Small intestine (tissue), 7 donors: ENCODE measurements at regions not wholly inside any gene's neighbourhood (a gene's known extent, or its start where the extent isn't known, plus 50 kb on each side); places are given as distances from the start of the nearest gene placed in this dataset.

Experiments used
- DNase-seq, 2 donors: peaks; one replicate each; pipeline versions ENCODE4 v3.0.0 to v3.0.0-alpha.2; 2013
- FAIRE-seq: peaks from 2 replicates; lab custom pipeline; 2012; peaks lifted over from hg19 to GRCh38; lab: Jason Lieb, UNC
- H3K27ac ChIP-seq, 3 donors: one replicate each; pipeline ENCODE4 v1.5.1; 2013; ENCODE audit warnings: low read length in 2 of 3, mild to moderate bottlenecking in 2 of 3, control low read depth in 1 of 3, inconsistent platforms in 1 of 3, low read depth in 1 of 3, moderate library complexity in 1 of 3
- H3K27me3 ChIP-seq, 3 donors: one replicate each; pipeline ENCODE4 v1.6.1; 2013; ENCODE audit warnings: low read length in 3 of 3, inconsistent platforms in 1 of 3; ENCODE audit not compliant: control insufficient read depth in 3 of 3, insufficient read depth in 3 of 3
- H3K36me3 ChIP-seq, 3 donors: one replicate each; pipeline ENCODE4 v1.6.1; 2013; ENCODE audit warnings: low read length in 3 of 3, inconsistent platforms in 1 of 3, low read depth in 1 of 3, mild to moderate bottlenecking in 1 of 3, moderate library complexity in 1 of 3; ENCODE audit not compliant: control insufficient read depth in 3 of 3, insufficient read depth in 2 of 3
- H3K4me1 ChIP-seq, 3 donors: one replicate each; pipeline ENCODE4 v1.6.1; 2013; ENCODE audit warnings: low read length in 2 of 3, inconsistent platforms in 1 of 3, low read depth in 1 of 3, mild to moderate bottlenecking in 1 of 3, moderate library complexity in 1 of 3; ENCODE audit not compliant: control insufficient read depth in 3 of 3, insufficient read depth in 2 of 3
- H3K4me3 ChIP-seq, 3 donors: one replicate each; pipeline ENCODE4 v1.5.1; 2013; ENCODE audit warnings: low read length in 3 of 3, control low read depth in 1 of 3, inconsistent platforms in 1 of 3, low read depth in 1 of 3, mild to moderate bottlenecking in 1 of 3, moderate library complexity in 1 of 3
- H3K9me3 ChIP-seq, 2 donors: one replicate each; pipeline ENCODE4 v1.6.1; 2013; ENCODE audit warnings: low read depth in 1 of 2, low read length in 1 of 2; ENCODE audit not compliant: control insufficient read depth in 2 of 2, insufficient read depth in 1 of 2
- WGBS, 3 donors: extraction: QIAGEN DNeasy Blood & Tissue Kit; methylation state at CpG; one replicate each; pipeline ENCODE4 v1.1.7; 2013; 5-methylcytosine and 5-hydroxymethylcytosine counted together
- donor health status: healthy with polysubstance abuse.
- donor health status: control.
- donor health status: control.
- donor health status: Bipolar disorder and iron deficiency.
- donor health status: healthy.

DNA sequence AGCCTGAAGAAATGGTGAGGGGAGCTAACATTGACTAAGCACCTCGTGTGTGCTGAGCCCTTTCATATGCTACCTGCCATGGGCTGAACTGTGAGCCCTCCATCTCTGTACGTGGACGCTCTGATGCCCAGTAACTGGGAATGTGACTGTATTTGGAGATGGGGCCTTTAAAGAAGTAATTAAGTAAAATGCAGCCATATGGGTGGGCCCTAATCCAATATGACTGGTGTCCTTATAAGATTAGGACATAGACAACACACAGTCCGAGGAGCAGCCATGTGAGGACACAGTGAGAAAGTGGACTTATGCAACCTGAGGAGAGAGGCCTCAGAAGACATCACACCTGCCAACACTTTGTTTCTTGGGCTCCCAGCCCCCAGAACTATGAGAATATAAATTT is 92.7 kb upstream of the ATP1B1 start:
- Histone ChIP-seq H3K9me3 (no peaks in the 10 kb centered on the region), H3K36me3 (no peaks in the 10 kb centered on the region), H3K4me3 (no peak overlapping the region), H3K27me3 (no peaks in the 10 kb centered on the region), H3K4me1 (peaks cover 5 to 11% (median 8%) of the 10 kb centered on the region in 3 donors), H3K27ac (no peak overlapping the region)
- WGBS, 3 donors: 91 to 94% (median 94%) methylated on average over 4 of the region's 4 CpGs
- no peak for FAIRE-seq
- no peak for DNase-seq

DNA sequence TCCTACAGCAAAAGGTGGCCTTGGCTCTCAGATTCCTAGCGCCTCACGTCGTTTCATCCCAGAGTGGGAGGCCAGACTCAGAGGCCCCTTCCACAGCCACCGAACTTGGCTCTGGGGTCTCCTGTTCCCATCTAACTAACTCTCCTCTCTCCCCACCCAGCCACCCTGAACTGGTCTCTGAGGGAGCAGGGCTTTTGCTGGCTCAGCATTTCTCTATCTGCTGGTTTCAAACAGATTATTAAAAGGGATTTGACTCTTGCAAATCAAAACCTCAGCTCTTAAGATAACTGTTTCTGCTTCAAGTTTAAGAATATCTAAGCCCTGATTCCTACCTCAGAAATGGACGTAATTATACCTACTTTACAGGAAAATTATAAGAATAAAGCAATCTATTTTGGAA is 91.0 kb upstream of the ATP1B1 start:
- no peak for FAIRE-seq
- H3K36me3 ChIP-seq: no peaks in the 10 kb centered on the region
- no peaks in the 10 kb centered on the region for H3K27me3 ChIP-seq

DNA sequence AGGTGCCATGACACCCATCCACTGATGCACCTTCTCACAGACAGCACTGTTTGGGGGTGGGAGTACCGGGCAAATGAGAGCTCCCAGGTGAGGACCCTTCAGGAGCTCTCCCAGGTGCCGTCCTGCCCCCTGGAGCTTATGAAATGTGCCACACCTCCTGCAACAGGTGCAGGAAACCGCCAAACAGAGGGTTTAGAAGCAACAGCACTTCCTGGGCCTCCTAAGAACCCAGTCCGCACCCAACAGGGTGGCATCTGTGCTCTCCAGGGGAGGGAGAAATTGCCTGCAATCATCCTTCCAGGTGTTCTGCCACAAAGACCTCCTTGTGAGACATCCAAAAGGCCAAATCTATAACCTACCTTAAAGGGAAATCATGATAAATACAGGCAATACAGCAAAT is 87.7 kb upstream of the ATP1B1 start:
- peak; percentile 42 to 51 for DNase-seq
- H3K9me3 ChIP-seq: no peaks in the 10 kb centered on the region
- no peak overlapping the region for H3K4me3 ChIP-seq
- peak overlapping the region in 2 of 3 donors; percentile 31 to 87 for H3K27ac ChIP-seq
- WGBS, 3 donors: 6 to 69% (median 35%) methylated on average over 4 of the region's 4 CpGs
- FAIRE-seq: no peak
- peaks cover 5 to 16% (median 9%) of the 10 kb centered on the region in 3 donors for H3K4me1 ChIP-seq
- no peaks in the 10 kb centered on the region for H3K36me3 ChIP-seq
- H3K27me3 ChIP-seq: no peaks in the 10 kb centered on the region

More for the DNA sequence above, 91.0 kb upstream of the ATP1B1 start:
- Histone ChIP-seq H3K9me3 (no peaks in the 10 kb centered on the region), H3K27ac (no peak overlapping the region), H3K4me3 (no peak overlapping the region), H3K4me1 (peaks cover 5 to 16% (median 9%) of the 10 kb centered on the region in 3 donors)
- WGBS, 3 donors: 93 to 97% (median 95%) methylated on average over 5 of the region's 5 CpGs
- DNase-seq: no peak

DNA sequence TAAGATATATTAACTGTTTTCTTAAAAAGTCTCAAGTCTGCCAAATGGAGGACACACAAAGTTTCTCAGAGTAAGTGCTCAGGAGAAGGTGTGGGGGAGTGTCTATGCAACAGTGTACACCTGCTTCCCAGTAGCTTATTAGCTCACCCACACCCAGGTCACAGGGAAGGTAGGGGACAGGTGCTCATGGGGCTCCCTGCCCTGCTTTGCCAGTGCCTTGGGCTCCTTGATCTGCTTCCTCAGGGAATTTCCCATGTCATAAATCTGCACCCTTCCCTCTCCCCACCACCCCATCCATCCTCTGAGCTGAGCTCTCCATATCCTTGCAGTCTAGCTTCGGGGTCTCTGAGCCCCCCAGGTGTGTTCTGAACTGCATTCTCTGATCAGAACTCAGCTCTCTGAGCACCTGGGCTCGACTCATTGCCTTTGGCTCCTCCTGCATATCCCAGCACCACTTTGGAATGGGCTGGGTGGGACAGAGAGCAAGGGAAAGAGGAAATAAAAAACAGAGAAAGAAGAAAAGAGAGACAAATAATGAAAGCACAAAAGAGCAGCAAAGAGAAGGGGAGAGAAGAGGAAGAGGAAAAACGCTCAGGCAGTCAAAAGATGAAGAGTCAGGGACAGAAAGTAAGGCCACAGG is 87.0 kb upstream of the ATP1B1 start:
- H3K36me3 ChIP-seq: no peaks in the 10 kb centered on the region
- no peaks in the 10 kb centered on the region for H3K27me3 ChIP-seq
- DNase-seq (peak; percentile 71 to 87), FAIRE-seq (no peak)
- H3K9me3 ChIP-seq: no peaks in the 10 kb centered on the region
- H3K4me3 ChIP-seq: no peak overlapping the region
- 4 to 44% (median 21%) methylated on average over 3 of the region's 3 CpGs for WGBS, 3 donors
- H3K27ac ChIP-seq: peak overlapping the region in 2 of 3 donors; percentile 31 to 87
- peaks cover 5 to 16% (median 9%) of the 10 kb centered on the region in 3 donors for H3K4me1 ChIP-seq

DNA sequence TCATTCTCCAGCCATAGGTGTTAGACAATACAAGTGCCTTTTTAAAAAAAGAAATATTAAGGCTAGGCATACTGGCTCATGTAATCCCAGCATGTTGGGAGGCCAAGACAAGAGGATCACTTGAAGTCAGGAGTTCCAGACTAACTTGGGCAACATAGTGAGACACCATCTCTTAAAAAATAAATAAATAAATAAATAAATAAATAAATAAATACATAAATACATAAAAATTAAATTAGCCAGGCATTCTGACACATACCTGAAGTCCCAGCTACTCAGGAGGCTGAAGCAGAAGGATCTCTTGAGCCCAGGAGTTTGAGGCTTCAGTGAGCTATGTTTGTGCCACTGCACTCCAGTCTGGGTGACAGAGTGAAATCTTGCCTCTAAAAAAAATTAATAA is 85.8 kb upstream of the ATP1B1 start:
- Histone ChIP-seq H3K27ac (no peak overlapping the region), H3K4me3 (no peak overlapping the region), H3K27me3 (no peaks in the 10 kb centered on the region), H3K9me3 (no peaks in the 10 kb centered on the region), H3K4me1 (peaks cover 5 to 24% (median 9%) of the 10 kb centered on the region in 3 donors), H3K36me3 (no peaks in the 10 kb centered on the region)
- FAIRE-seq (no peak), DNase-seq (no peak)

DNA sequence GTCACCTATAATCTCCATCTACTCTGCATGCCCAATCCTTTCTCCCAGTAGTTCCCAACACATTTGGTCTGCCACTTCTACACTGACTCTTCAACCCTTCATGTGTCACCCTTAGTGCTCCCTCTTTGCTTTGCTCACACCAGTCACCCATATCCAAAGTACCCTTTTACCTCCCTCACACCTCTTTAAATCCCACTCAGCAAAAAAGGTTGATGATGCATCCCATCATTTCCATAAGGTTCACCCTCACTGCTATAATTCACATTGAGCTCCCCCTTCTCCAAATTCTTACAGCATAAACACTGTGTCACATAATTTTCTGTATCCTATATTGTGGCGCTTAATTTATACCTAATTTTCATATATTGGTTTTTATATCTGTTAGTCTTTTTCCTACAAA is 83.8 kb upstream of the ATP1B1 start:
- no peak for FAIRE-seq
- 95 to 97% (median 96%) methylated on average over 1 of the region's 1 CpG for WGBS, 3 donors

DNA sequence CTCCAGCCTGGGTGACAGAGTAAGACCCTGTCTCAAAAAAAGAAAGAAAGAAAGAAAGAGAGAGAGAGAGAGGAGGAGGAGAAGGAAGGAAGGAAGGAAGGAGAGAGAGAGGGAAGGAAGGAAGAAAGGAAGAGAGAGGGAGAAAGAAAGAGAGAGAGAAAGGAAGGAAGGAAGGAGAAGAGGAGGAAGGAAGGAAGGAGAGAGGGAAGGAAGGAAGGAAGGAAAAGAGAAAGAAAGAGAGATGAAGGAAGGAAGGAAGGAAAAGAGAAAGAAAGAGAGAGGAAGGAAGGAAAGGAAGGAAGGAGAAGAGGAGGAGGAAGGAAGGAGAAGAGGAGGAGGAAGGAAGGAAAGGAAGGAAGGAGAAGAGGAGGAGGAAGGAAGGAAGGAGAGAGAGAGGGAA is 82.2 kb upstream of the ATP1B1 start:
- Histone ChIP-seq H3K4me1 (peaks cover 0 to 8% (median 0%) of the 10 kb centered on the region in 3 donors), H3K36me3 (no peaks in the 10 kb centered on the region), H3K27ac (no peak overlapping the region), H3K9me3 (no peaks in the 10 kb centered on the region), H3K4me3 (no peak overlapping the region), H3K27me3 (no peaks in the 10 kb centered on the region)
- no peak for DNase-seq
- no peak for FAIRE-seq

More for the DNA sequence above, 83.8 kb upstream of the ATP1B1 start:
- H3K27ac ChIP-seq: no peak overlapping the region
- H3K4me3 ChIP-seq: no peak overlapping the region
- no peak for DNase-seq
- no peaks in the 10 kb centered on the region for H3K36me3 ChIP-seq
- peaks cover 4 to 24% (median 8%) of the 10 kb centered on the region in 3 donors for H3K4me1 ChIP-seq
- H3K9me3 ChIP-seq: no peaks in the 10 kb centered on the region
- H3K27me3 ChIP-seq: no peaks in the 10 kb centered on the region

DNA sequence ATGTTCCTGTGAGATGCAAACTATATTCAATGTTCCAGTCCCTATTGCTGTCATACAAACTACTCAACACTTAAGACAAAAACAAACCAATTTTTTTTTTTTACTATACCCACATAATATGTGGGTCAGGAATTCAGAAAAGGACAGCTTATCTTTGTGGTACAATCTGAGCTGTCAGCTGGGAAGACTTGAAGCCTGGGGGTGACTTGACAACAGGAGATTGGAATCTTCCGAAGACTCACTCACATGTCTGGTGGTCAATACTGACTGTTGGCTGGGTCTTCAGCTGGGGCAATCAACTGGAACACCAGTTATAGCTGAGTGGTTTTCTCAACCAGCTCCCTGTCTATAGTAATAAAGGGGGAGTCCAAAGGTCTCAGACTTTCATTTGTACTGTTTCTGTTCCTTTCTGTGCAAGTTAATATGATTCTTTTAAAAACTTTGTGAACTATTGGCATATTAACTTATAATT is 81.7 kb upstream of the ATP1B1 start:
- no peaks in the 10 kb centered on the region for H3K36me3 ChIP-seq
- DNase-seq (peak; percentile 57 to 74), FAIRE-seq (no peak)
- 24 to 70% (median 64%) methylated on average over 1 of the region's 1 CpG for WGBS, 3 donors
- no peaks in the 10 kb centered on the region for H3K27me3 ChIP-seq
- no peaks in the 10 kb centered on the region for H3K9me3 ChIP-seq
- H3K27ac ChIP-seq: peak overlapping the region in 1 of 3 donors; percentile 52
- H3K4me1 ChIP-seq: peaks cover 0 to 8% (median 0%) of the 10 kb centered on the region in 3 donors
- H3K4me3 ChIP-seq: no peak overlapping the region

DNA sequence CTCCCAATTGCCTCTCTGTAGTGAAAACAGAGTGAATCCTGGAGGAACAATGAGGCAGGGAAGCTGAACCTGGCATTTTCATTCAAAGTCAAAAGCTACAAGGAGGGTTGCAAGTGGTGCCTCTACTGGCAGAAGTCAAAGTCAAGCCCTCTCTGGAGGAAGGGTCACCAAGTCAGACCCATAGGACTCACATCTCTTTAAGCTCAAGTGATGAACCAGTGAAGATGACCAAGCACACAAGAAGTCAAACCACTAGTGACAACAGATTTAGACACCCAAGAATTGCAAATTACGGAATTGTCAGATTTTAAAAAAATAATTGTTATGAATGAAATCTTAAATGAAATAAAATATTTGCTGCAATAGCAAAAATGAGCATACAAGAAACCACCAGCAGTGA is 81.1 kb upstream of the ATP1B1 start:
- Histone ChIP-seq H3K4me1 (peaks cover 0 to 8% (median 0%) of the 10 kb centered on the region in 3 donors), H3K27me3 (no peaks in the 10 kb centered on the region), H3K4me3 (no peak overlapping the region), H3K9me3 (no peaks in the 10 kb centered on the region), H3K36me3 (no peaks in the 10 kb centered on the region), H3K27ac (peak overlapping the region in 1 of 3 donors; percentile 52)
- DNase-seq (no peak), FAIRE-seq (no peak)
- 94 to 100% (median 97%) methylated on average over 1 of the region's 1 CpG for WGBS, 3 donors
